Esophagus muscularis mucosa (tissue), 4 donors: ENCODE measurements at regions not wholly inside any gene's neighbourhood (a gene's known extent, or its start where the extent isn't known, plus 50 kb on each side); places are given as distances from the start of the nearest gene placed in this dataset.

Source experiments
- DNase-seq: peaks from one replicate; pipeline ENCODE4 v3.0.0-alpha.2; 2017; ENCODE audit errors: extremely low spot score
- H3K27ac ChIP-seq, 4 donors: fragments of 200-600 bp; sonication (generic); replicated peaks in 1 of 4; 1 replicate in 3 of 4; 2 replicates in 1 of 4; pipeline ENCODE4 v1.5.1; 2016 to 2019; ENCODE audit warnings: mild to moderate bottlenecking in 1 of 4
- H3K27me3 ChIP-seq, 4 donors: fragments of 200-600 bp; sonication (generic); one replicate each; pipeline versions ENCODE4 v1.5.1 to v1.6.0; 2016 to 2019
- H3K36me3 ChIP-seq, 4 donors: fragments of 200-600 bp; sonication (generic); one replicate each; pipeline ENCODE4 v1.5.1; 2016 to 2019
- H3K4me1 ChIP-seq, 4 donors: fragments of 200-600 bp; sonication (generic); one replicate each; pipeline ENCODE4 v1.5.1; 2016 to 2019
- H3K4me3 ChIP-seq, 4 donors: fragments of 200-600 bp; sonication (generic); 1 replicate in 2 of 4; 2 replicates in 2 of 4; pipeline ENCODE4 v1.5.1; 2016 to 2019; ENCODE audit warnings: mild to moderate bottlenecking in 4 of 4, moderate library complexity in 1 of 4
- H3K9me3 ChIP-seq, 4 donors: fragments of 200-600 bp; sonication (generic); 1 replicate in 3 of 4; 2 replicates in 1 of 4; pipeline ENCODE4 v1.5.1; 2016 to 2019
- CTCF ChIP-seq, 3 experiments: fragments of 200-600 bp in 2 of 3; fragments of 450-650 bp in 1 of 3; sonication (generic) in 2 of 3; IDR thresholded peaks; one replicate each; pipeline ENCODE4 v1.5.1; 2017 to 2019; ENCODE audit warnings: antibody characterized with exemption in 3 of 3, mild to moderate bottlenecking in 2 of 3, moderate library complexity in 1 of 3
- EP300 ChIP-seq: sonication (generic); formaldehyde crosslinking; IDR thresholded peaks from one replicate; pipeline ENCODE4 v1.6.1; 2017; ENCODE audit warnings: antibody characterized with exemption
- POLR2A ChIP-seq: fragments of 450-650 bp; IDR thresholded peaks from one replicate; pipeline ENCODE4 v1.6.1; 2017; ENCODE audit warnings: antibody characterized with exemption, moderate library complexity, mild to moderate bottlenecking, low read depth
- POLR2AphosphoS5 ChIP-seq, 2 donors: sonication (generic); formaldehyde crosslinking; IDR thresholded peaks; one replicate each; pipeline ENCODE4 v1.6.1; 2017; ENCODE audit warnings: antibody characterized with exemption in 2 of 2
- WGBS: methylation state at CpG from one replicate; pipeline ENCODE4 v1.1.5; 2018; 5-methylcytosine and 5-hydroxymethylcytosine counted together
- intact Hi-C: fragments of 100-400 bp; cut with DNase I; formaldehyde crosslinking; loops from one replicate; pipeline ENCODE4 v1.15.1; 2023

- WGBS: 90% methylated on average over 9 of the region's 34 CpGs
- Histone ChIP-seq H3K27ac (no peak overlapping the region), H3K4me3 (no peak overlapping the region), H3K27me3 (no peaks in the 10 kb centered on the region), H3K4me1 (no peaks in the 10 kb centered on the region), H3K36me3 (no peaks in the 10 kb centered on the region), H3K9me3 (peaks cover 0 to 20% (median 5%) of the 10 kb centered on the region in 4 donors)
- TF ChIP-seq POLR2A: no peak
- TF ChIP-seq CTCF (IDR thresholded peaks at IDR 0.05): no peak
- TF ChIP-seq POLR2AphosphoS5 (IDR thresholded peaks at IDR 0.05): no peak
- no peak for TF ChIP-seq EP300
- no peak for DNase-seq
- intact Hi-C loops: no loop called here
These were observed 205.6 kb downstream of the FRK start for GRCh38 chr6:115854866-115855665.

- Histone ChIP-seq H3K4me3 (no peak overlapping the region), H3K36me3 (no peaks in the 10 kb centered on the region), H3K27ac (no peak overlapping the region), H3K9me3 (no peaks in the 10 kb centered on the region), H3K27me3 (no peaks in the 10 kb centered on the region), H3K4me1 (no peaks in the 10 kb centered on the region)
- TF ChIP-seq POLR2AphosphoS5 (IDR thresholded peaks at IDR 0.05) (no peak), POLR2A (no peak), EP300 (no peak), CTCF (IDR thresholded peaks at IDR 0.05) (no peak)
- intact Hi-C loops: no loop called here
- no peak for DNase-seq
These were observed 213.0 kb downstream of the FRK start for GRCh38 chr6:115847671-115848070.

GRCh38 chr6:115843945-115844344 lies 216.7 kb downstream of the FRK start:
- Histone ChIP-seq H3K27ac (no peak overlapping the region), H3K36me3 (no peaks in the 10 kb centered on the region), H3K4me1 (no peaks in the 10 kb centered on the region), H3K4me3 (no peak overlapping the region), H3K9me3 (no peaks in the 10 kb centered on the region), H3K27me3 (no peaks in the 10 kb centered on the region)
- intact Hi-C loops: no loop called here
- no peak for TF ChIP-seq POLR2A
- no peak for TF ChIP-seq EP300
- no peak for TF ChIP-seq POLR2AphosphoS5 (IDR thresholded peaks at IDR 0.05)
- no peak for TF ChIP-seq CTCF (IDR thresholded peaks at IDR 0.05)
- DNase-seq: no peak

GRCh38 chr6:115842338-115842737 lies 218.4 kb downstream of the FRK start:
- 90% methylated on average over 3 of the region's 3 CpGs for WGBS

GRCh38 chr6:115839583-115840181 lies 221.0 kb downstream of the FRK start:
- Histone ChIP-seq H3K4me3 (no peak overlapping the region), H3K27me3 (no peaks in the 10 kb centered on the region), H3K36me3 (no peaks in the 10 kb centered on the region), H3K27ac (no peak overlapping the region), H3K4me1 (no peaks in the 10 kb centered on the region), H3K9me3 (no peaks in the 10 kb centered on the region)
- TF ChIP-seq POLR2A (no peak), EP300 (no peak), CTCF (IDR thresholded peaks at IDR 0.05) (no peak), POLR2AphosphoS5 (IDR thresholded peaks at IDR 0.05) (no peak)
- intact Hi-C loops: no loop called here
- no peak for DNase-seq
- 92% methylated on average over 7 of the region's 7 CpGs for WGBS

More at GRCh38 chr6:115842338-115842737, 218.4 kb downstream of the FRK start:
- intact Hi-C loops: no loop called here
- no peak for DNase-seq
- no peaks in the 10 kb centered on the region for H3K4me1 ChIP-seq
- no peaks in the 10 kb centered on the region for H3K9me3 ChIP-seq
- H3K27me3 ChIP-seq: no peaks in the 10 kb centered on the region
- no peak for TF ChIP-seq EP300
- no peak for TF ChIP-seq POLR2A
- H3K27ac ChIP-seq: no peak overlapping the region
- H3K4me3 ChIP-seq: no peak overlapping the region
- H3K36me3 ChIP-seq: no peaks in the 10 kb centered on the region
